H9 (cell line): ENCODE measurements at regions not wholly inside any gene's neighbourhood (a gene's known extent, or its start where the extent isn't known, plus 50 kb on each side); places are given as distances from the start of the nearest gene placed in this dataset.
"Not testable (repeated sequence)": the region's sequence is repeated elsewhere in the genome, so short reads cannot be mapped to it uniquely, and the experiment has no call there.

ENCODE experiments used
- DNase-seq: peaks from one replicate; pipeline ENCODE4 v3.0.0-alpha.2; 2017
- H2AFZ ChIP-seq: one replicate; pipeline ENCODE4 v1.6.1; 2013; ENCODE audit warnings: mild to moderate bottlenecking, low read length, control low read depth, moderate library complexity
- H2AK5ac ChIP-seq: 2 replicates; pipeline ENCODE4 v1.6.1; 2013; ENCODE audit warnings: low read length, control low read depth, mixed read lengths; ENCODE audit not compliant: insufficient read length
- H2BK120ac ChIP-seq: one replicate; pipeline ENCODE4 v1.6.1; 2013; ENCODE audit warnings: low read depth, mild to moderate bottlenecking, low read length, control low read depth, inconsistent platforms; ENCODE audit not compliant: poor library complexity, severe bottlenecking
- H2BK12ac ChIP-seq: 2 replicates; pipeline ENCODE4 v1.6.1; 2013; ENCODE audit warnings: low read length, control low read depth, mixed read lengths, low read depth; ENCODE audit not compliant: insufficient read length
- H2BK15ac ChIP-seq: 2 replicates; pipeline ENCODE4 v1.6.1; 2013; ENCODE audit warnings: low read depth, low read length, control low read depth
- H2BK20ac ChIP-seq: one replicate; pipeline ENCODE4 v1.6.1; 2013; ENCODE audit warnings: low read depth, mild to moderate bottlenecking, low read length, control low read depth, inconsistent platforms; ENCODE audit not compliant: poor library complexity, severe bottlenecking
- H2BK5ac ChIP-seq: 2 replicates; pipeline ENCODE4 v1.6.1; 2013; ENCODE audit warnings: low read length, control low read depth, mixed read lengths; ENCODE audit not compliant: insufficient read length
- H3K14ac ChIP-seq: 2 replicates; pipeline ENCODE4 v1.6.1; 2013; ENCODE audit warnings: low read length, control low read depth; ENCODE audit not compliant: insufficient read depth
- H3K18ac ChIP-seq: 2 replicates; pipeline ENCODE4 v1.6.1; 2013; ENCODE audit warnings: low read depth, mild to moderate bottlenecking, mixed read lengths, low read length, control low read depth; ENCODE audit not compliant: insufficient read length
- H3K23ac ChIP-seq: 2 replicates; pipeline ENCODE4 v1.6.1; 2013; ENCODE audit warnings: low read length, control low read depth, mixed read lengths, low read depth; ENCODE audit not compliant: insufficient read length
- H3K23me2 ChIP-seq: 2 replicates; pipeline ENCODE4 v1.6.1; 2013; ENCODE audit warnings: low read depth, mild to moderate bottlenecking, mixed read lengths, low read length, control low read depth; ENCODE audit not compliant: insufficient read length, poor library complexity, severe bottlenecking
- H3K27ac ChIP-seq: 2 replicates; pipeline ENCODE4 v1.5.1; 2013; ENCODE audit warnings: low read length, control low read depth, mixed read lengths, low read depth; ENCODE audit not compliant: insufficient read length
- H3K27me3 ChIP-seq: 2 replicates; pipeline ENCODE4 v1.6.1; 2013; ENCODE audit warnings: low read length, control low read depth, inconsistent platforms; ENCODE audit not compliant: insufficient read depth
- H3K4ac ChIP-seq: 2 replicates; pipeline ENCODE4 v1.6.1; 2013; ENCODE audit warnings: low read depth, mild to moderate bottlenecking, control low read depth, inconsistent platforms, low read length, moderate library complexity
- H3K4me1 ChIP-seq: 2 replicates; pipeline ENCODE4 v1.6.1; 2013; ENCODE audit warnings: low read length, control low read depth, inconsistent platforms; ENCODE audit not compliant: insufficient read depth
- H3K4me2 ChIP-seq: 2 replicates; pipeline ENCODE4 v1.6.1; 2013; ENCODE audit warnings: low read length, control low read depth, mixed read lengths; ENCODE audit not compliant: insufficient read length, insufficient read depth
- H3K56ac ChIP-seq: 2 replicates; pipeline ENCODE4 v1.6.1; 2013; ENCODE audit warnings: low read depth, mild to moderate bottlenecking, mixed read lengths, low read length, control low read depth; ENCODE audit not compliant: insufficient read length
- H3K79me1 ChIP-seq: 2 replicates; pipeline ENCODE4 v1.6.1; 2013; ENCODE audit warnings: low read depth, mild to moderate bottlenecking, moderate library complexity, low read length, control low read depth, inconsistent platforms; ENCODE audit not compliant: insufficient read depth, poor library complexity, severe bottlenecking
- H3K79me2 ChIP-seq: 2 replicates; pipeline ENCODE4 v1.6.1; 2013; ENCODE audit warnings: low read length, control low read depth, inconsistent platforms; ENCODE audit not compliant: insufficient read depth
- H3K9ac ChIP-seq: 2 replicates; pipeline ENCODE4 v1.6.1; 2013; ENCODE audit warnings: low read length, control low read depth, mixed read lengths; ENCODE audit not compliant: insufficient read length; ENCODE audit errors: extremely low read depth
- H3K9me3 ChIP-seq: one replicate; pipeline ENCODE4 v1.6.1; 2013; ENCODE audit warnings: low read depth, low read length, inconsistent platforms; ENCODE audit not compliant: control insufficient read depth
- H3T11ph ChIP-seq: one replicate; pipeline ENCODE4 v1.6.1; 2013; ENCODE audit warnings: mild to moderate bottlenecking, low read length, control low read depth, inconsistent platforms
- H4K20me1 ChIP-seq: one replicate; pipeline ENCODE4 v1.6.1; 2013; ENCODE audit not compliant: control insufficient read depth, insufficient read length, insufficient read depth
- H4K5ac ChIP-seq: 2 replicates; pipeline ENCODE4 v1.6.1; 2013; ENCODE audit warnings: low read depth, mild to moderate bottlenecking, mixed read lengths, low read length, control low read depth; ENCODE audit not compliant: insufficient read length
- H4K8ac ChIP-seq: replicated peaks from 2 replicates; pipeline ENCODE4 v1.6.1; 2013; ENCODE audit warnings: low read length, control low read depth, mixed read lengths, low read depth; ENCODE audit not compliant: insufficient read length
- H4K91ac ChIP-seq: 2 replicates; pipeline ENCODE4 v1.6.1; 2013; ENCODE audit warnings: low read depth, mild to moderate bottlenecking, moderate library complexity, mixed read lengths, low read length, control low read depth; ENCODE audit not compliant: insufficient read length
- H3K27ac Mint-ChIP-seq, 3 experiments: 2 replicates in 2 of 3; 3 replicates in 1 of 3; pipeline ENCODE4 v1.8.0; 2020 to 2021; ENCODE audit warnings: mixed read lengths in 3 of 3, mild to moderate bottlenecking in 1 of 3, moderate library complexity in 1 of 3
- H3K27me3 Mint-ChIP-seq: 2 replicates; pipeline ENCODE4 v1.8.0; 2021; ENCODE audit warnings: low read depth, mild to moderate bottlenecking, moderate library complexity, mixed read lengths
- H3K36me3 Mint-ChIP-seq, 3 experiments: 2 replicates in 2 of 3; 3 replicates in 1 of 3; pipeline ENCODE4 v1.8.0; 2020 to 2021; ENCODE audit warnings: low read depth in 3 of 3, mixed read lengths in 3 of 3; ENCODE audit not compliant: insufficient read depth in 1 of 3
- H3K4me1 Mint-ChIP-seq, 2 experiments: 2 replicates each; pipeline ENCODE4 v1.8.0; 2020; ENCODE audit warnings: mixed read lengths in 2 of 2
- H3K4me3 Mint-ChIP-seq, 2 experiments: 2 replicates in 1 of 2; 3 replicates in 1 of 2; pipeline ENCODE4 v1.8.0; 2020 to 2021; ENCODE audit warnings: mild to moderate bottlenecking in 2 of 2, mixed read lengths in 2 of 2, moderate library complexity in 1 of 2
- H3K9me3 Mint-ChIP-seq, 2 experiments: 2 replicates in 1 of 2; 3 replicates in 1 of 2; pipeline ENCODE4 v1.8.0; 2020; ENCODE audit warnings: mild to moderate bottlenecking in 2 of 2, mixed read lengths in 2 of 2, moderate library complexity in 1 of 2
- WGBS: extraction: QIAGEN DNeasy Blood & Tissue Kit; methylation state at CpG from one replicate; pipeline ENCODE4 v1.1.7; 2013; ENCODE audit warnings: missing lambda C conversion rate, low lambda C conversion rate, mixed read lengths; ENCODE audit not compliant: insufficient read length; ENCODE audit errors: extremely low coverage; 5-methylcytosine and 5-hydroxymethylcytosine counted together

- H4K8ac ChIP-seq, H2AFZ ChIP-seq, H3K79me2 ChIP-seq, H3K56ac ChIP-seq, H3K27ac ChIP-seq, H3K4me1 Mint-ChIP-seq, H3K27me3 Mint-ChIP-seq, H3K18ac ChIP-seq, H3K9me3 ChIP-seq, H2BK15ac ChIP-seq, H2BK12ac ChIP-seq, H3K4me2 ChIP-seq, H4K20me1 ChIP-seq, H3K4ac ChIP-seq, H3K36me3 Mint-ChIP-seq, H3K27ac Mint-ChIP-seq, H3K23me2 ChIP-seq, H3K4me3 Mint-ChIP-seq, H3T11ph ChIP-seq, H2BK5ac ChIP-seq, DNase-seq, H2AK5ac ChIP-seq, H3K9me3 Mint-ChIP-seq, H3K9ac ChIP-seq, H3K79me1 ChIP-seq, H3K4me1 ChIP-seq, H2BK20ac ChIP-seq, H3K27me3 ChIP-seq, H3K23ac ChIP-seq, H3K14ac ChIP-seq, H4K91ac ChIP-seq, H2BK120ac ChIP-seq, H4K5ac ChIP-seq: not testable (repeated sequence)
- WGBS: no CpG with 5 or more reads among the region's 3 CpGs
Observed at GRCh38 chr1:83274656-83275055, 724.3 kb downstream of the TTLL7 start.

- not testable (repeated sequence) for H2BK20ac ChIP-seq, H3K79me2 ChIP-seq, H3K36me3 Mint-ChIP-seq, H3K27ac Mint-ChIP-seq, H3T11ph ChIP-seq, H3K27me3 ChIP-seq, H4K20me1 ChIP-seq, H3K14ac ChIP-seq, DNase-seq, H3K4ac ChIP-seq, H4K5ac ChIP-seq, H3K4me1 Mint-ChIP-seq, H3K4me3 Mint-ChIP-seq, H3K4me2 ChIP-seq, H3K23me2 ChIP-seq, H2AK5ac ChIP-seq, H3K27ac ChIP-seq, H2BK120ac ChIP-seq, H4K91ac ChIP-seq, H3K56ac ChIP-seq, H3K18ac ChIP-seq, H2AFZ ChIP-seq, H3K79me1 ChIP-seq, H3K4me1 ChIP-seq, H3K9ac ChIP-seq, H3K9me3 ChIP-seq, H2BK15ac ChIP-seq, H3K23ac ChIP-seq, H2BK12ac ChIP-seq, H4K8ac ChIP-seq, H2BK5ac ChIP-seq, H3K27me3 Mint-ChIP-seq, H3K9me3 Mint-ChIP-seq
- WGBS: no CpG with 5 or more reads among the region's 1 CpG
Observed at GRCh38 chr1:83272484-83272883, 726.4 kb downstream of the TTLL7 start.
